ENCODE measurements at regions not wholly inside any gene's neighbourhood (a gene's known extent, or its start where the extent isn't known, plus 50 kb on each side); places are given as distances from the start of the nearest gene placed in this dataset.
A peak's percentile ranks its signal among the peaks of the same experiment; 100 is the strongest.

- DNase-seq (ENCODE audit: low read depth) = no peak
These were observed 77.7 kb upstream of the SLC38A2 start for GRCh38 chr12:46450279-46450748.

GRCh38 chr12:46449856-46450255 lies 77.3 kb upstream of the SLC38A2 start:
- no peak for DNase-seq (ENCODE audit: low read depth)

- DNase-seq (ENCODE audit: low read depth) = no peak
These were observed 76.7 kb upstream of the SLC38A2 start for GRCh38 chr12:46449316-46449715.

GRCh38 chr12:46446645-46447044 lies 74.1 kb upstream of the SLC38A2 start:
- no peak for DNase-seq (ENCODE audit: low read depth)

- peak; percentile 44 for DNase-seq (ENCODE audit: low read depth)
These were observed 73.1 kb upstream of the SLC38A2 start for GRCh38 chr12:46445551-46446235.

- no peak for DNase-seq (ENCODE audit: low read depth)
These were observed 72.5 kb upstream of the SLC38A2 start for GRCh38 chr12:46445093-46445492.

GRCh38 chr12:46443594-46444263 lies 71.2 kb upstream of the SLC38A2 start:
- DNase-seq (ENCODE audit: low read depth) = no peak

- peak; percentile 34 for DNase-seq (ENCODE audit: low read depth)
These were observed 70.2 kb upstream of the SLC38A2 start for GRCh38 chr12:46442738-46443137.

- peak; percentile 78 for DNase-seq (ENCODE audit: low read depth)
These were observed 69.7 kb upstream of the SLC38A2 start for GRCh38 chr12:46442239-46442638.

GRCh38 chr12:46439793-46440511 lies 67.4 kb upstream of the SLC38A2 start:
- DNase-seq (ENCODE audit: low read depth) = peak; percentile 60

GRCh38 chr12:46438719-46439319 lies 66.2 kb upstream of the SLC38A2 start:
- no peak for DNase-seq (ENCODE audit: low read depth)

GRCh38 chr12:46438256-46438655 lies 65.7 kb upstream of the SLC38A2 start:
- DNase-seq (ENCODE audit: low read depth) = no peak

- DNase-seq (ENCODE audit: low read depth) = no peak
These were observed 64.9 kb upstream of the SLC38A2 start for GRCh38 chr12:46437469-46437868.

- no peak for DNase-seq (ENCODE audit: low read depth)
These were observed 64.2 kb upstream of the SLC38A2 start for GRCh38 chr12:46436747-46437146.

GRCh38 chr12:46435625-46436024 lies 63.1 kb upstream of the SLC38A2 start:
- no peak for DNase-seq (ENCODE audit: low read depth)

GRCh38 chr12:46435029-46435428 lies 62.5 kb upstream of the SLC38A2 start:
- no peak for DNase-seq (ENCODE audit: low read depth)

- DNase-seq (ENCODE audit: low read depth) = no peak
These were observed 61.3 kb upstream of the SLC38A2 start for GRCh38 chr12:46433829-46434228.

- DNase-seq (ENCODE audit: low read depth) = no peak
These were observed 59.8 kb upstream of the SLC38A2 start for GRCh38 chr12:46432325-46432724.

- peak; percentile 96 for DNase-seq (ENCODE audit: low read depth)
These were observed 57.9 kb upstream of the SLC38A2 start for GRCh38 chr12:46430340-46430948.
